Neutrophil (primary cell): ENCODE measurements at regions not wholly inside any gene's neighbourhood (a gene's known extent, or its start where the extent isn't known, plus 50 kb on each side); places are given as distances from the start of the nearest gene placed in this dataset.

ENCODE experiments used
- H3K27ac ChIP-seq: fragments of 200-600 bp; sonication (generic); 2 replicates; pipeline ENCODE4 v1.5.1; 2016; ENCODE audit warnings: mild to moderate bottlenecking, moderate library complexity
- H3K27me3 ChIP-seq: fragments of 200-600 bp; sonication (generic); 2 replicates; pipeline ENCODE4 v1.6.0; 2016; ENCODE audit warnings: mild to moderate bottlenecking
- H3K36me3 ChIP-seq: fragments of 200-600 bp; sonication (generic); 2 replicates; pipeline ENCODE4 v1.5.1; 2017
- H3K4me1 ChIP-seq, 2 experiments: fragments of 200-600 bp in 1 of 2; sonication (generic) in 1 of 2; 1 replicate in 1 of 2; 2 replicates in 1 of 2; pipeline versions ENCODE4 v1.5.1 to v1.6.1; 2013 to 2016; ENCODE audit warnings: low read depth in 1 of 2, low read length in 1 of 2, mild to moderate bottlenecking in 1 of 2, moderate library complexity in 1 of 2; ENCODE audit not compliant: control insufficient read depth in 1 of 2, insufficient read depth in 1 of 2
- H3K4me3 ChIP-seq, 2 experiments: fragments of 200-600 bp in 1 of 2; sonication (generic) in 1 of 2; 1 replicate in 1 of 2; 2 replicates in 1 of 2; pipeline ENCODE4 v1.5.1; 2013 to 2016; ENCODE audit warnings: low read depth in 1 of 2, low read length in 1 of 2, mild to moderate bottlenecking in 1 of 2, moderate library complexity in 1 of 2
- H3K9me3 ChIP-seq: fragments of 200-600 bp; sonication (generic); 2 replicates; pipeline ENCODE4 v1.5.1; 2016
- CTCF ChIP-seq: fragments of 200-600 bp; sonication (generic); IDR thresholded peaks from 2 replicates; pipeline ENCODE4 v1.5.1; 2016; ENCODE audit warnings: antibody characterized with exemption

- TF ChIP-seq CTCF: no peak
- Histone ChIP-seq H3K27me3 (peaks cover 14% of the 10 kb centered on the region), H3K27ac (no peak overlapping the region), H3K9me3 (no peaks in the 10 kb centered on the region), H3K4me1 (no peaks in the 10 kb centered on the region), H3K4me3 (no peak overlapping the region), H3K36me3 (no peaks in the 10 kb centered on the region)
These were observed 231.0 kb upstream of the MVB12B start for GRCh38 chr9:126095546-126096190.

GRCh38 chr9:126096340-126096739 lies 230.3 kb upstream of the MVB12B start:
- TF ChIP-seq CTCF: no peak
- no peak overlapping the region for H3K4me3 ChIP-seq
- H3K36me3 ChIP-seq: no peaks in the 10 kb centered on the region
- H3K9me3 ChIP-seq: no peaks in the 10 kb centered on the region
- peaks cover 15% of the 10 kb centered on the region for H3K27me3 ChIP-seq
- no peak overlapping the region for H3K27ac ChIP-seq
- no peaks in the 10 kb centered on the region for H3K4me1 ChIP-seq

- no peak for TF ChIP-seq CTCF
- no peak overlapping the region for H3K4me3 ChIP-seq
- H3K4me1 ChIP-seq: no peaks in the 10 kb centered on the region
- peaks cover 16% of the 10 kb centered on the region for H3K27me3 ChIP-seq
- H3K9me3 ChIP-seq: no peaks in the 10 kb centered on the region
- H3K36me3 ChIP-seq: no peaks in the 10 kb centered on the region
- no peak overlapping the region for H3K27ac ChIP-seq
These were observed 228.9 kb upstream of the MVB12B start for GRCh38 chr9:126097679-126098078.

GRCh38 chr9:126106404-126106803 lies 220.2 kb upstream of the MVB12B start:
- H3K9me3 ChIP-seq: no peaks in the 10 kb centered on the region
- no peak for TF ChIP-seq CTCF
- H3K36me3 ChIP-seq: no peaks in the 10 kb centered on the region
- H3K27ac ChIP-seq: no peak overlapping the region
- H3K4me3 ChIP-seq: no peak overlapping the region
- H3K4me1 ChIP-seq: no peaks in the 10 kb centered on the region
- H3K27me3 ChIP-seq: peaks cover 45% of the 10 kb centered on the region

GRCh38 chr9:126107693-126108092 lies 218.9 kb upstream of the MVB12B start:
- no peak overlapping the region for H3K27ac ChIP-seq
- no peak overlapping the region for H3K4me3 ChIP-seq
- no peak for TF ChIP-seq CTCF
- no peaks in the 10 kb centered on the region for H3K9me3 ChIP-seq
- H3K27me3 ChIP-seq: peaks cover 52% of the 10 kb centered on the region
- H3K36me3 ChIP-seq: no peaks in the 10 kb centered on the region
- no peaks in the 10 kb centered on the region for H3K4me1 ChIP-seq
